GM18861 (cell line): ENCODE measurements at regions not wholly inside any gene's neighbourhood (a gene's known extent, or its start where the extent isn't known, plus 50 kb on each side); places are given as distances from the start of the nearest gene placed in this dataset.

Experiments used
- ATAC-seq: cut with Tn5 transposase; IDR thresholded peaks from one replicate; pipeline ENCODE4 v1.9.1; 2021; ENCODE audit not compliant: unreplicated experiment

DNA sequence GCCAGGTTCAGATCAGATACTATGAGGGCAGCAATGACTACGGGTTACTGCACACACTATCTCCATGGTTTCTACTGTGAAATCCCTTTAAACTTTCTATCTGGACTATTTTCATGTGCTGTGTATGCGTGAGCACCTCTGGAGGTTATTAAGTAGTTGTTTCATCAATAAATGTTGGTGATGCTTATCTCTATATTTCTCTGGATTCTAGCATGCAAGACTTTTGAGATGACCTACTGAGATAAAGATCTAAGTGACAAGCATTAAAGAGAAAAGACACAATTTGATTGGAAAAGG, 194.0 kb downstream of the NRIP1 start:
- ATAC-seq: no peak

DNA sequence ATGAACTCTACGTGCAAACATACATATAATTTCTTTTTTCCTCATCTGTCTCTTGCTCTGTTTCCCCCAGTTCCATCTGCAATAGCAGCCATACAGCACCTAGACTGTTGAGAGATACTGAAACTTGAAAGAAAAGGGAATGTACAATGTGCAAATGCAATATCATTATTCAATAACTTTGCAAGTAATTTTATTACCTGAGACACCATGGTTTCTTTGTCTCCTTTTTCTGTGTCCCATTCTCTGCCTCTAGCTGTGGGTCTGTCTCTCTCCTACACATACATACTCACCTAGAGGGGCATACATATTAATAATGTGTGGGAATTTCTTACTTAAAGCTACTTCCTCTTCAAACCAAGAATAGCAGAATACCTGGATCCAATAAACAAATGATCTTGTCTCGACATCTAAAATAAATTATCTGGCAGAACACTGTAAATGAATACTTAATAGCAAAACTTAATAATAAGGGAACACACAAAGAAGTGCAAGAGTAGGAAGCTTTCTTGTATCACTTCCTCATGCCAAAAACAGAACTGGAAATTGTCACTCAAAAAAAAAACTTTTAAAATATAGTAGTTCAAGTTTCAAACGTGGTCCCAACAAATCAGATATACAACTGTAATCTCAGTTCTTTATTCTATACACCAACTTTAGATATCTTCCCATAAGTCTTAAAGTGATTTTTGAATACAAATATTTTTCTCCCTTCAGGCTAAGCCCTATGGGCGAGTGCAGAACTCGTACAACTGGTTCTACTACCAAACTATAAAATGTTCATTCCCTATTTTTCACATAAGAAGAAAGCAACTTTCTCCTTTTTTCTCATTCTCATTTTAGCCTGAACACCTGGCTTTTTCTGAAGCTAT, 194.6 kb downstream of the NRIP1 start:
- ATAC-seq: peak; percentile 46

DNA sequence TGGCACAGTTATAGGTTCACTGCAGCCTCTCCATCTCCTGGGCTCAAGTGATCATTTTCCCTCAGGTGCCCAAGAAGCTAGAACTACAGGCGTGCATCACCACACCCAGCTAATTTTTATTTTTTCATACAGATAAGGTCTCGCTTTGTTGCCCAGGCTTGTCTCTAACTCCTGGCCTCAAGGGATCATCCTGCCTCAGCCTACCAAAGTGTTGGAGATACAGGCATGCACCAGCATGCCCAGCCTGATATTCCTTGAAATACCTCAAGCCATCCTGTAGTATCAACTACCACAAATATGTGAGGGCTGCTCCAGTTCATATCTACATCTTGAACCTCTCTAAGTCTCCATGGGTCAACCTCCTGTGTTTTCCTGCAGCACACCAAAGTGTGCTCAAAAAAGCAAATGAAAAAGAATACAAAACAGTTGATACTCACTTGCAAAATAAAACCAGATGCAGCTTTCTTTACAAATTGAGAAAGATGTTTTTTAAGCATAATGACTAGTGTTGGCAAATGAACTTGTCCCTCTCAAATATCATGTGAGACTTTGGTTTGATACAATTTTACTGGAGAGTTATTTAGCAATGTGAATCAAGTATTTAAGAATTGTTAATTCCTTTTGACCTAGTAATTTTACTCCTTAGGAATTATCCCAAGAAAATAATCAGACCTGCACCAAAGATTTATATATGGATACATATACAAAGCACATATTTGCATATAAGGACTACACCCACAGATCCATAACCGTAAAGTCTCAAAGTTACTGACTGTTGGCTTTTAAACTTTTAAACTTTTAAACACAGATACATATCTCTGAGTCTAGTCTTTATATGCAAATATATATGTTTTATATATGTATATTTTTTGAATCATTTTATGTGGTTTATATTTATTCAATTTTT, 197.7 kb downstream of the NRIP1 start:
- ATAC-seq: no peak

DNA sequence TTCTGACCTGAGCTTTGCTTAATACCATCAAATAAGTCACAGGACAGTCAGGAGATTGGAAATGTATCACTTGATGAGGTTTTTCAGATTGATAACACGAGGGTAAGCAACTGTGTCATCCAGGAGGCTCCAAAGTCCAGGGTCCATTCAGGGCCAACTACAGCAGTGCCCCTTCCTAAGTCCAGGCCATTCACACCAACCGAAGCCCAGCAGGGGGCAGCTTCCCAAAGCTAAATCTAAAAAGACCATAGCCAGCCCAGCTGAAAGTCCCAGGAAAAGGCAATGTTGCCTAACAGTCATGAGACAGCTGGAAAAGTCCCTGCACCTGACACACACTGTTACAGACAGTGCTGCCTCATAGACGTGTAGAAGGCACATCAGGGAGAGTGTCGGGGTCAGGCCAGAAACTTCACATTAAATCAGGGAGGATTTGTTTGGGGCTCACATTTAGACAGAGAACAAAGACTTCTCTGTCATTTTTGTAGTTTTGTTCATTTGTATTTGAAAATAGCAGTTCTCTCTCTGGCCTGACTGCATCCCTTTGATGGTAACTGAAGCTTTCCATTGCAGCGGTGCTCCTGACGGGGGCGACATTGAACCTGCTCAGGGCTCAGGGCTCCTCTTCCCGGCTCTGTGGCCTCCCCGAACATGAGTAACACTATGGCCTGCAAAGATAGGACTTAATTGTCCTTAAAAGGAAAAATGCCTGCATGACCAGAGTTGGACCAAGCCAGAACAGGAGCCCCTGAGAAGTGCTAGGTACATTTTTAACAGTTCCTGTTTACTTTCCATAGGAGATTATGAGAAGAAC, 200.4 kb downstream of the NRIP1 start:
- ATAC-seq: peak; percentile 69

DNA sequence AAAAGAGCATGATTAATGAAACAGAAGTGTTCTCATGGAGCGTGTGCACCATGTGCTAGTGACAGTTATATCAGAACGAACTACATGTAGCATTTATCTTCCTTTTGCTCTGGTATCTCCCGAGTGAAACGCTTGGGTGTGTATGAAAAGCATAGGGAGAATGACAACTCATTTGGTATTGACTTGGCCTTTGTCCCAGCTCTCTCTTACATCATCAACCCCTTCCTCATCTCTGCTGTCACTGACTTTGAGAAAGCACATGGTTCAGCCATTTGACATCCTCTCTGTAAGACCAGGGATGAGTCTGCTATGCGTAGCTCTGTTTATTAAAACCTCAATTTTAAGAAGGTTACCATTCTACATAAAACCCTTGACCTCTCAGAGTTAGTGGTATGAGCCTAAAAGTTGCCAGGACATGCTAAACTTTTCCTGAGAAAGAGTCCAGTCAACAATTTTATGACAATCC, 201.0 kb downstream of the NRIP1 start:
- ATAC-seq: no peak

DNA sequence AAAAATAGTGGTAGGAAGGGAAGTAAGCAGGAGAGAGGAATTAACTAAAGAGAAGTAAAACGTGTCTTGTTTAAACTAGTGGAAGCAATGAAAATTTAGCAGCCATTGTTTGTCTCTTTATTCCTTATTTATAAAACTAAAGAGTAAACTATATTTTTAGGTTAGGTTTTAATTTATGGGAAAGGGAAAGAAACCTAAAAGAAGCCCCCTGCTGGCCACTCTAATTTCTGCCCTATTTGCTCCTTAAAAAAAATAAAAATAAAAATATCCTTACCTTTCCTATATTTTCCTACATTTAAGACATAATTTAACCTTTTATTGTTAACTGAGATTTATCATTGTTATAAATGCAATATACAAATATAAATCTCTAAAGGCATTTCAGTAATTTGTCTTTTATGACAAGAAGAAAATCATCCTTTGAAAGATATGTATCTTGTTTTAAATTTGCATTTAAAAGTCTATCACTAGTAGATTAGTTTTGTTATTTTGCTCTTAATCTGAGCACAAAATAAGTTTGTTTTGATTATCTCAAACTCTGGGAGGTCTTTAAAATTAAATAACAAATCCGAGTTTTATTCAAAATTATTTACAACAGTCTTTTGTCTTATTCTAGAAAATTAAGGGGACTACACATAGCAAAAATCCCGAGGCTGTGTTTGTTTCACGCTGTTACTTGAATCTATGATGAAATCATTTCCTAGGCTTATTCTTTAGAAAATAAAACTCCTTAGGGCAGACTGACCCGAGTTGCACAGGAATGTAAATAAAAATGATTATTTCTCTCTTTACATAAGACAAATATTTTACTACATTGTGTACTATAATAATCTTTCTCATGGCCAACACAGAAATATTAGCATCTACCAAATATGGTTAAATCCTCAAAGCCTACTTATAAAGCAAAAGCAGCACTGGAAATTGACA, 201.7 kb downstream of the NRIP1 start:
- no peak for ATAC-seq

DNA sequence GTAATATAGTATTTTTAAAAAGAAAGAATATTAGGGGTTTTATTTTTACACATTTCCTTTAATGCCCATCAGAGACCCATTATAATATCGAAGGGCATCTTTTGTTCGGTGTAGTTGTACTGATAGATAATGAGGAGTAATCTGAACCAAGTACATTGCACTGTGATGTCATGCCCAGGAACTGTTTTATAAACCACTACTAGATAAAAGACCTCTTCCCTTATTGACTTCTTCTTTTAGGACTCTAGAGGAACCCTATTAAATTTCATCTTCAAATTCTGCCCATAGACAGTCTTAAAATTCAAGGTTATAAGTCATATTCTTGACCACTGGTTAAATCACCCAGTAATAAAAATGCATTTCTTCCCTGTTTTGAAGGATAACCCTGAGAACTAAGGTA, 206.5 kb downstream of the NRIP1 start:
- no peak for ATAC-seq

DNA sequence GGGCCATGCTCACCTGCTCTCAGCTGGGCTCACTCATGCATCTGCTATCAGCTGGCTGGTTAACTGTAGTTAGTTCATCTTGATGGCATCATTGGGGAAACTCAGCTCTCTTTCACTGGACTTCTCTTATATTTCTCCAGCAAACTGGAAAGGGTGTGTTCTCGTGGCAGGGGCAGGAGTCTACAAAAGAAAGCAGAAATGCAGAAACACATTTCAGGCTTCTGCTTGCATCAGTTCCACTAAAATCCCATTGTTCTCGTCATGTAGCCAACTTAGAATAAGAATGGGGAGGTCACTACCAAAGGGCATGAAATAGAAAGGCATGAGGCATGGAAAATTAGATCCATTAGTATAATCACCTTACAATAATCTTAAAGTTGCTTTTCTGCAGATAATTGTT, 207.3 kb downstream of the NRIP1 start:
- no peak for ATAC-seq

DNA sequence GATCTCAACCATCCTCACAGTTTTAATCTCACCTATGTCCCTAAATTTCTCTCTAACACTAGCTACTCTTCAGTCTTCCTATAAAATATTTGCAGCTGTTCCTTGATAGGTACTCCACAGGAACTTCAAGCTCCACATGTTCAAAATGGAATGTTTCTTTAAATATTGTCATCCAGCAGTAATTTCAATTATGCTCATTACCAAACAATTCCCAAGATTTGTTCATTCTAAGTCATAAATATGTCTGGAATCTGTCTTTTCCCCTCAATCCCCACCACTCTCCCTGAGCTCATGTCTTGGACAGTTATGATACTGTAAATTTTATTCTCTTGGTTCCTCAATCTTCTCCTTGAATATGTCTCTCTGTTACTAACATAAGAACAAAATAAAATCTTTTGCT, 214.4 kb downstream of the NRIP1 start:
- no peak for ATAC-seq

DNA sequence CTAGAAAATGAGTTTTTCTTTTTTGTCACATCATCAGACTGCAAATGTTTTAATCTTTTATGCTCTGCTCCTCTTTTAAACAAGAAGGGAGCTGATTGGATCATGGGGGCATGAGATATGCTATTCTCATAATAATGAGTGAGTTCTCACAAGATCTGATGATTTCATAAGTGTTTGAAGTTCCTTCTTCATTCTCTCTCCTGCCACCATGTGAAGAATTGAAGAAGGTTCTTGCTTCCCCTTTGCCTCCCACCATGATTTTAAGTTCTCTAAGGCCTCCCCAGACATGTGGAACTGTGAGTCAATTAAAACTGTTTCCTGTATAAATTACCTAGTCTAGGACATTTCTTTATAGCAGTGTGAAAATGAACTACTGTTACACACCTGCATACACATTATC, 218.2 kb downstream of the NRIP1 start:
- ATAC-seq: no peak

DNA sequence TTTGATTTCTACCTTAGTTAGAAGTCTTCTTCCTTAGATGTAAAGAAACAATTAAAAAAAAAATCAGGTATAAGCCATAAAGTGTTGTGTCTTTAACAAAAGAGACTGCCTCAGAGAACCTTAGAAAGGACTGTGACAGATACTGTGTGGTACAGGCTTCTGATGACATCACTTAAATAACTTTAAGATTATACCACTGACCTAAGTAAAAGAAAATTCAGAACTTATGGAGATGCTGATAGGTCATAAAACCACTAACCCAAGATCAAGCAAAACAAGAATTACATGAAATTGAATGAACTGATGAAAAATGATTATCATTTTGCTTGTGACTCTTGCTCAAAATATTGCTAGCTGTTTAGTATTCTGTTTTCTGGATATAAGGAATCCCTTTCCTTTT, 220.8 kb downstream of the NRIP1 start:
- ATAC-seq: no peak

DNA sequence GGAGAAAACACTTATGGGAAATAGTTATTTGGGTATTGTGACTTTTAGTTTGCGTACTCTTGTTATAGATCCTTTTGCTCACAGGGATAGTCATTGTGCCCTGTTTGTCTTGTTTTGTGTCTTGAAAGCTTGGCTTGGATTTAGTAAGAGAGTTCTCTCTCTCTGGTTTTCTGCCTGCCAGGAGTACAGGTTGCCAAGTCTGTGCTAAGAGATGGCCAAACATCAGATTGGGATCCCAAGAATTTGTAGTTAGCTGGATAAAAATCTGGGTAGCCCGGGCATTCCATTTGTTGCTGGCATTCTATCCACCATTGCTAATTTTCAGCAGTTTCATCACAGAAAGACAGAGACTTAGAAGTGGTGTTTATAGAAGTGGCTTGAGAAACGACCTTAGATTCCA, 222.2 kb downstream of the NRIP1 start:
- no peak for ATAC-seq

DNA sequence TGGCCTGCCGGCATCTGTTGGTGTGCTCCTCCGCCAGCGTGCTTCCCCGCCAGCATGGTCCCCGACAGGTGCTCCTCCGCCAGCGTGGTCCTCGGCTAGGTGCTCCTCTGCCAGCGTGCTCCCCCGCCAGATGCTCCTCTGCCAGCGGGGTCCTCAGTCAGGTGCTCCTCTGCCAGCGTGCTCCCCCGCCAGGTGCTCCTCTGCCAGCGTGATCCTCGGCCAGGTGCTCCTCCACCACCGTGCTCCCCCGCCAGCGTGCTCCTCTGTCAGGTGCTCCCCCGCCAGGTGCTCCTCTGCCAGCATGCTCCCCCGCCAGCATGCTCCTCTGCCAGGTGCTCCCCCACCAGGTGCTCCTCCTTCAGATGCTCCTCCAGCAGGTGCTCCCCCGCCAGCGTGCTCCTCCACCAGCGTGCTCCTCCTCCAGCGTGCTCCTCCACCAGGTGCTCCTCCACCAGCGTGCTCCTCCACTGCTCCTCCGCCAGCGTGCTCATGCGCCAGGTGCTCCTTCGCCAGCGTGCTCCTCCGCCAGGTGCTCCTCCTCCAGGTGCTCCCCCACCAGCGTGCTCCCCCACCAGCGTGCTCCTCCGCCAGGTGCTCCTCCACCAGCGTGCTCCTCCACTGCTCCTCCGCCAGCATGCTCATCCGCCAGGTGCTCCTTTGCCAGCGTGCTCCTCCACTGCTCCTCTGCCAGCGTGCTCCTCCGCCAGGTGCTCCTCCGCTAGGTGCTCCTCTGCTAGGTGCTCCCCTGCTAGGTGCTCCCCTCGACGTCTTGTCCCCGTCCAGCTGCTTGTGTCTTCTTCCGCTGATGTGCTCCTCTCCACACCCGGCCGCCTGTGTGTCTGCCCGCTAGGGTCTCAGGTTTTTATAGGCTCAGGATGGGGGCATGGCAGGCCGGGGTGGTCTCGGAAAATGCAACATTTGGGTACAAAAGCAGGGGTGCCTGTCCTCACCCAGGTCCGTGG, 223.0 kb downstream of the NRIP1 start:
- no peak for ATAC-seq

DNA sequence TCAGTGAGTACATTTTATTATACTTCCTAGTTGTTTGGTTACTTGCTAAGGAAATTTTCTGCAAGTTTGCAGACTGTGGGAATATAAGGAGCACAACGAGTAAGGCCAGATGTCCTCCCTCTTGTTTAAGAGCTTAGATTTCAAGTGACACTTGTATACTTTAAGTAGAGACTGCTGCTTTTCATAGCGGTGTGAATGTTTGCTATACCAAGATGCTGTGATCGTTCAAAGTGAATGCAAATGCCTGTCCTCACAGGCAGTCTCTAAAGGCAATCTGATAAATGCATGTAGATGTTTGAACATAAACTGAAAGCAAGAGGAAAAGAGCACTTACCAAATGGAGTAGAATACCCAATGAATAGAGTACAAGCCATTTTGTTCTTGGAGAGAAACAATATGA, 226.4 kb downstream of the NRIP1 start:
- no peak for ATAC-seq

DNA sequence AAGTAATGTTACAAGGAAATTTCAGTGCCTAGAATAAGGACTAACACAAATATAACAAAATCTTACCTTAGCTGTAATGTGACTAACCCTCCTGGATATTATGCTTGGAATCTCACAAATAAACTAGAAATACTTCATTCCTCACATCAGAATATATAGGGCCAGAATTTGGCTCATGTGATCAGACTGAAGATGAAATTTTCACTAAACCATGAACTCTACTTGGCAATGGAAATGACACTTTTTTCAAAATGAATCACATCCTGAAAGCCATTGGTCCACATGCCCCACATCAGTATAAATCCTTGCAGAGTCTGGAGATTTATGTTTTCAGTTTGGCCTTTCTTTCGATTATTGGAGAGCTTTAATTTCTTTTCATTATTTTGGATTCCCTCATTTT, 227.8 kb downstream of the NRIP1 start:
- no peak for ATAC-seq

DNA sequence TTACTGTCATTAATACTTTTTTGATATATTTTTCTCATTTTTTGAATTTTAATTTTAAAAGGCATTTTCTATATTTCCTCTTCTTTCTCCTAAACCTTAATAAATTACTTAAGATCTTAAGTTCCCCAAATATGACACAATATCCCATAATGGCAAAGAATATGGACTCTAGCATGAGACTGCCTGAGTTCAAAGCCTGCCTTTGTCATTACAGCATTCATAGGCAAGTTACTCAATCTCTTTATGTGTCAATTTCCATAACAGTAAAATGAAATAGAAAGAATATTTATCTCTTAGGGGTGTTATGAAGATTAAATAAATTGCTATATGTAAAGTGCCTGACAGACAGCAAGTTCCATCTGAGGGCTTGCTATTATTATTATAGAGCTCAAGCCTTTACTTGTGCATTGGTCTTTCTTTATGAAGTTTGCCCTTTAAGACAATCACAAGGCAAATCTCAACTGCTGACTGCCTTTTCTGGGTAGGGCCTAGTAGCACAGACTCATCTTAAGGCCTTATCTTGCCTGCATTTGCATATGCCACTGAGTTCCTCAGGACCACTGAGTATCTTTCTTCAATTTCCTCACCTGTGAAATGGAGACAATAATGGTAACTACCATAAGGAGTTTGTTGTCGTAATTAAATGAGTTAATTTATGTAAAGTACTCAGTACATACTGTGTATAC, 231.0 kb downstream of the NRIP1 start:
- no peak for ATAC-seq

DNA sequence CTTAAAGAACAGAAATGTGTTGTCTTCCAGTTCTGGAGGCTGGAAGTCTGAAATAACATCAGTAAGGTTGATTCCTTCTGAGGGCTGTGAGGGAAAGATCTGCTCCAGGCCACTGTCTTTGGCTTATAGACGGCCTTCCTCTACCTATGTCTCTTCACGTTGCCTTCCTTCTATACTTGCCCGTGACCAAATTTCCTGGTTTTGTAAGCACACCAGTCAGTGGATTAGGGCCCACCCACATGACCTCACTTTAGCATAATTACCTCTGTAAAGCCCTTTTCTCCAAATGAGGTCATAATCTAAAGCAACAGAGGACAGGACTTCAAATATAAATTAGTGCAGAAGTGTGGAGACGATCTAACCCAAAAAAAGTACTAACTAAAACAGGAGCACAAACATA, 231.6 kb downstream of the NRIP1 start:
- no peak for ATAC-seq

DNA sequence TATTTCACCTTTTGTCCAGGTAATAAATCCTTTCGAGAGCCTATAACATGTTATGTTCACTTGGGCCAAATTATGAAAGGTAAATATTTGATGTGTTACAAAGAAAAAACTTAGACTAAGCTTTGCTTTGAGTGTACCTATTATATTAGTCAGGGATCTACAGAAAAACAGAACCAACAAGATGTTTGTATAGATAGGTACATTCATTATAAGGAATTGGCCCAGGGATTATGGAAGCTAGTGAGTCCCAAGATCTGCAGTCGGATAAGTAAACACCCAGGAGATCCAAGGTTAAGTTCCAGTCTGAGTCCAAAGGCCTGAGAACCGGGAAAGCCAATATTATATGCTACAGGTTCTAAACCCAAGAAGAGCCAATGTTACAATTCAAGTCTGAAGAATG, 234.5 kb downstream of the NRIP1 start:
- ATAC-seq: no peak

DNA sequence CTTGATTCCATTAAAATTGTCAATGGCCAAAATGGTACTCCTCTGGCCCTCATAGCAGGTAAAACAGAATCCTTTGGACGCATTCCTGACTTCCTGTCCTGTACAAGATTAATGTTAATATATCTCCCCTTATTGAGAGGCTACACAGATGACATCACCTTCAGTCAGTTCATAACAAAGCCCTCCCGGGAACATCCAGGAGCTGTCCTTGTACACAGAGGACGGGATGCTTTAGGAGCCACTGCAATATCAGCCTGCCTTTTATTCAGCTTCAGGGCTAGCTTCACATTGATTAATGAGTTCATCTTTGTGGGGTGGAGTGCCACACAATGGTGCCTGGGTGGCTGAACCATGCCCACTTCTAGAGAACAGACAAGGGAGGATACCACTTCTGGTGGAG, 235.1 kb downstream of the NRIP1 start:
- ATAC-seq: no peak
